Retinal pigment epithelial cell (primary cell): ENCODE measurements at regions not wholly inside any gene's neighbourhood (a gene's known extent, or its start where the extent isn't known, plus 50 kb on each side); places are given as distances from the start of the nearest gene placed in this dataset.

Source experiments
- DNase-seq: peaks from one replicate; pipeline ENCODE4 v3.0.0-alpha.2; 2010; ENCODE audit warnings: low read depth
- H3K4me3 ChIP-seq: 2 replicates; pipeline ENCODE4 v1.5.1; 2011; ENCODE audit warnings: mild to moderate bottlenecking, low read length, control low read depth, moderate library complexity
- CTCF ChIP-seq: conservative IDR thresholded peaks from 2 replicates; pipeline ENCODE4 v1.5.1; 2011; ENCODE audit warnings: low read depth, low read length, control low read depth, inconsistent platforms

GRCh38 chr7:22551768-22552513 lies 52.0 kb upstream of the STEAP1B start:
- no peak for DNase-seq
- no peak for TF ChIP-seq CTCF
- no peak overlapping the region for H3K4me3 ChIP-seq

- DNase-seq: no peak
- H3K4me3 ChIP-seq: peak overlapping the region; percentile 56
- TF ChIP-seq CTCF: no peak
These were observed 50.6 kb upstream of the STEAP1B start for GRCh38 chr7:22550514-22551030.

- peak overlapping the region; percentile 56 for H3K4me3 ChIP-seq
- peak; percentile 78 for TF ChIP-seq CTCF
These were observed 49.9 kb upstream of the STEAP1B start for GRCh38 chr7:22549667-22550513.

More at GRCh38 chr7:22549667-22550513, 49.9 kb upstream of the STEAP1B start:
- DNase-seq: no peak
